IPS DF 6.9 (cell line): ENCODE measurements at regions not wholly inside any gene's neighbourhood (a gene's known extent, or its start where the extent isn't known, plus 50 kb on each side); places are given as distances from the start of the nearest gene placed in this dataset.

ENCODE experiments used
- DNase-seq: peaks from one replicate; pipeline ENCODE4 v3.0.0-alpha.2; 2013; ENCODE audit warnings: low read depth, low spot score
- H3K27ac ChIP-seq: one replicate; pipeline ENCODE4 v1.5.1; 2013; ENCODE audit warnings: low read length, control low read depth
- H3K27me3 ChIP-seq: 2 replicates; pipeline ENCODE4 v1.6.1; 2013; ENCODE audit warnings: mild to moderate bottlenecking, low read length; ENCODE audit not compliant: control insufficient read depth, insufficient read depth
- H3K36me3 ChIP-seq: 2 replicates; pipeline ENCODE4 v1.6.1; 2013; ENCODE audit warnings: low read length; ENCODE audit not compliant: control insufficient read depth, insufficient read depth
- H3K4me1 ChIP-seq: 2 replicates; pipeline ENCODE4 v1.6.1; 2013; ENCODE audit warnings: low read length; ENCODE audit not compliant: control insufficient read depth, insufficient read depth
- H3K4me3 ChIP-seq: 2 replicates; pipeline ENCODE4 v1.5.1; 2013; ENCODE audit warnings: mild to moderate bottlenecking, low read length
- H3K9me3 ChIP-seq: 2 replicates; pipeline ENCODE4 v1.6.1; 2013; ENCODE audit warnings: low read length, inconsistent platforms; ENCODE audit not compliant: control insufficient read depth, insufficient read depth
- WGBS: extraction: QIAGEN DNeasy Blood & Tissue Kit; methylation state at CpG from one replicate; pipeline ENCODE4 v1.1.7; 2013; ENCODE audit warnings: mixed read lengths, missing lambda C conversion rate; ENCODE audit not compliant: insufficient read length, insufficient coverage; 5-methylcytosine and 5-hydroxymethylcytosine counted together

DNA sequence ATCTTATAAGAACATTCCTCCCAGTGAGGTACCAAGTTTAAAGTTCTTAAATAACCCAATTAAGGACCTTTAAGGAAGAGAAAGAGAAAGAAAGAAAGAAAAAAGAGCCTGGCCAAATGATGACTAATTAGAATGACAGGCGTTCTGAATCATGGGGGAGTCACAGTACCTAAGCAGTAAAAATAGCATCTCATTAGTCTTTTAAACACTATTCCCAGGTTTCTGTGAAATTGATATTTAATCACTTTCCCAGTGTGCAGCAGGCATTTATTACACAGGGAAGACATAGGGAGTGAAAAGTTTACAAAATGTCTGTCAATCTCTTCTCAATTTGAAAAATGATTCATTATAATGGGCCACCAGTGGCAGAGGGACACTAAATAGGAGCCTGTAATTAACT is 251.4 kb upstream of the MANEA start:
- Histone ChIP-seq H3K9me3 (no peaks in the 10 kb centered on the region), H3K4me1 (no peaks in the 10 kb centered on the region), H3K27ac (no peak overlapping the region), H3K36me3 (no peaks in the 10 kb centered on the region), H3K4me3 (no peak overlapping the region), H3K27me3 (no peaks in the 10 kb centered on the region)
- DNase-seq = no peak
- WGBS = no CpG with 5 or more reads among the region's 1 CpG

DNA sequence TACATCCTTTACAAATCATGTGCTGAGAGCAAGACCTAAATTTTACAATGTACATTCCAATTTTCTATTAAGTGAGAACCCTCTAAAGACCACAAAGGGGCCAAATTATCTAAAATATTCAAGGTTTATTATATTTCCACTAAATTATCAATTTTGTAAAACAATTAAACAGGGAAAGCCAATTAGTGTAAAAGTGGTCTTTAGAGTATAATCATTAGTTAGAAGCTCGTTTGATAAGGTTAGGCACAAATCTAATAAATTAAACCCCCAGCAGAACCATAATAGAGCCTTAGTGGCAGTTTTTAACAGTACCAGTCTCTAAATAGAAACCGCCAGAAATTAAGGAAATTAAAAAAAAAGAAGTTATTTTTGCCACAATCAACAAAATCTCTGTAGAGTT is 249.1 kb upstream of the MANEA start:
- no peak overlapping the region for H3K4me3 ChIP-seq
- no peaks in the 10 kb centered on the region for H3K9me3 ChIP-seq
- no peak overlapping the region for H3K27ac ChIP-seq
- no peaks in the 10 kb centered on the region for H3K36me3 ChIP-seq
- WGBS = no CpG with 5 or more reads among the region's 2 CpGs
- no peaks in the 10 kb centered on the region for H3K4me1 ChIP-seq
- DNase-seq = no peak
- H3K27me3 ChIP-seq = no peaks in the 10 kb centered on the region

- Histone ChIP-seq H3K36me3 (no peaks in the 10 kb centered on the region), H3K4me1 (no peaks in the 10 kb centered on the region), H3K27ac (no peak overlapping the region), H3K27me3 (no peaks in the 10 kb centered on the region), H3K9me3 (no peaks in the 10 kb centered on the region), H3K4me3 (no peak overlapping the region)
- DNase-seq = no peak
- no CpG with 5 or more reads among the region's 3 CpGs for WGBS
These were observed 225.1 kb upstream of the MANEA start for GRCh38 chr6:95352064-95352795.

- Histone ChIP-seq H3K27me3 (no peaks in the 10 kb centered on the region), H3K9me3 (no peaks in the 10 kb centered on the region), H3K36me3 (no peaks in the 10 kb centered on the region), H3K4me1 (no peaks in the 10 kb centered on the region), H3K4me3 (no peak overlapping the region), H3K27ac (no peak overlapping the region)
- no peak for DNase-seq
- no CpG with 5 or more reads among the region's 10 CpGs for WGBS
These were observed 222.8 kb upstream of the MANEA start for GRCh38 chr6:95354551-95354950.

- H3K36me3 ChIP-seq = no peaks in the 10 kb centered on the region
- DNase-seq = no peak
- H3K27me3 ChIP-seq = no peaks in the 10 kb centered on the region
- H3K27ac ChIP-seq = no peak overlapping the region
- no peak overlapping the region for H3K4me3 ChIP-seq
- no peaks in the 10 kb centered on the region for H3K9me3 ChIP-seq
- no peaks in the 10 kb centered on the region for H3K4me1 ChIP-seq
- no CpG with 5 or more reads among the region's 4 CpGs for WGBS
These were observed 219.8 kb upstream of the MANEA start for GRCh38 chr6:95357380-95358020.

DNA sequence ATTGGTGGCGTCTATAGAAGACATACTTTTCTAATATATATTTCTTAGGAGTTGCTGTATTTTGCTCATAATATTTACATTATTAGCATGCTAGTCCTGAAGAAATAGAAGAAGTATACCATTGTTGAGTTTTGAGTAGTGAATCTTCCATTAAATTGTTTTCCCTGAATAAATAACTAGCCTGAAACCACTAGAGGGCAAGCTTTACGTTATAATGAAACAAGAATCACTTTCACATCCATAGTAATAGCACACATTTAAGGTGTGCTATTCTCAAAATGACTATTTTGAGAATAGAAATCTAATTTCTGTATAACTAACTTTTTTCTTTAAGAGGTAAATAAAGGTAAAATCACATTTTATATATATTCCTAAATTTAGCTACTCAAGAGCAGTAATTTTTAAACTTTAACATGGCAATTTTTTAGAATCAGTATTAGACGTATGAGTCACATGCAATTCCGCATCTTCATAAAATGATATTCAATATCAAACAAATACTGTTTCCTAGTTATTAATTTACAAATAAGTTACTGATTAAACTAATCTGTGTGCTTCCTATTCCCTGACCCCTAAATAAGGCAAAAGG is 213.2 kb upstream of the MANEA start:
- no CpG with 5 or more reads among the region's 4 CpGs for WGBS
- no peak for DNase-seq

DNA sequence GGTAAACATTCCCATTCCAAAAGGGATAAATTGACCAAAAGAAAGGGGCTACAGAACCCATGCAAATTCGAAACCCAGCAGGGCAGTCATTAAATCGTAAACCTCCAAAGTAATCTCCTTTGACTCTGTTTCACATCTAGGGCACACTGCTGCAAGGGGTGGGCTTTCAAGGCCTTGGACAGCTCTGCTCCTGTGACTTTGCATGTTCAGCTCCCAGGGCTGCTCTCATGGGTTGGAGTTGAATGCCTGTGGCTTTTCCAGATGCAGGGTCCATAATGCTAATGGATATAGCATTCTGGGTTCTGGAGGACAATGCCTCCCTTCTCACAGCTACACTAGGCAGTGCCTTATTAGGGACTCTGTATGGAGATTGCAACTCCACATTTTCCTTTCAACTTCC is 211.9 kb upstream of the MANEA start:
- H3K4me3 ChIP-seq = no peak overlapping the region
- no peak overlapping the region for H3K27ac ChIP-seq
- no peaks in the 10 kb centered on the region for H3K27me3 ChIP-seq
- no peak for DNase-seq
- H3K36me3 ChIP-seq = no peaks in the 10 kb centered on the region
- no CpG with 5 or more reads among the region's 2 CpGs for WGBS
- no peaks in the 10 kb centered on the region for H3K9me3 ChIP-seq
- H3K4me1 ChIP-seq = 0 out of 2 replicates have a peak, but pooled peaks cover 1% of the 10 kb centered on the region

More for the DNA sequence above, 213.2 kb upstream of the MANEA start:
- Histone ChIP-seq H3K36me3 (no peaks in the 10 kb centered on the region), H3K4me1 (0 out of 2 replicates have a peak, but pooled peaks cover 1% of the 10 kb centered on the region), H3K9me3 (no peaks in the 10 kb centered on the region), H3K4me3 (no peak overlapping the region), H3K27ac (no peak overlapping the region), H3K27me3 (no peaks in the 10 kb centered on the region)

DNA sequence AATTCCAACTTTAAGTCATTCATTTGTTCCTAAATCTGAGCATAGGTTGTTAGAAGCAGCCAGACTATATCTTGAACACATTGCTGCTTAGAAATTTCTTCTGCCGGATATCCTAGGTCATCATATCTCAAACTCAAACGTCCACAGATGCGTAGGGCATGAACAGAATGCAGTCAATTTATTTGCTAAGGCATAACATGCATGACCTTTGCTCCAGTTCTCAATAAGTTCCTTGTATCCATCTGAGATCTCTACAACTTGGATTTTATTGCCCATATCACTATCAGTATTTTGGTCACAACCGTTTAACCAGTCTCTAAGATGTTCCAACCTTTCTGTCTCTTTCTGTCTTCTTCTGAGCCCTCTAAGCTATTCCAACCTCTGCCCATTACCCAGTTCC is 210.9 kb upstream of the MANEA start:
- no CpG with 5 or more reads among the region's 4 CpGs for WGBS
- no peaks in the 10 kb centered on the region for H3K27me3 ChIP-seq

GRCh38 chr6:95383878-95384277 is 193.5 kb upstream of the MANEA start:
- no peak overlapping the region for H3K4me3 ChIP-seq
- no peaks in the 10 kb centered on the region for H3K9me3 ChIP-seq
- no peaks in the 10 kb centered on the region for H3K36me3 ChIP-seq
- H3K27me3 ChIP-seq = no peaks in the 10 kb centered on the region
- H3K27ac ChIP-seq = no peak overlapping the region
- no peak for DNase-seq
- H3K4me1 ChIP-seq = no peaks in the 10 kb centered on the region
- WGBS = no CpG with 5 or more reads among the region's 2 CpGs

More for the DNA sequence above, 210.9 kb upstream of the MANEA start:
- DNase-seq = no peak
- no peak overlapping the region for H3K27ac ChIP-seq
- no peaks in the 10 kb centered on the region for H3K9me3 ChIP-seq
- no peaks in the 10 kb centered on the region for H3K36me3 ChIP-seq
- no peak overlapping the region for H3K4me3 ChIP-seq
- 0 out of 2 replicates have a peak, but pooled peaks cover 1% of the 10 kb centered on the region for H3K4me1 ChIP-seq

- Histone ChIP-seq H3K9me3 (no peaks in the 10 kb centered on the region), H3K4me3 (no peak overlapping the region), H3K27me3 (no peaks in the 10 kb centered on the region), H3K4me1 (no peaks in the 10 kb centered on the region), H3K27ac (no peak overlapping the region), H3K36me3 (no peaks in the 10 kb centered on the region)
- WGBS = no CpG with 5 or more reads among the region's 7 CpGs
- no peak for DNase-seq
These were observed 192.3 kb upstream of the MANEA start for GRCh38 chr6:95384988-95385387.
